ENCODE measurements at regions not wholly inside any gene's neighbourhood (a gene's known extent, or its start where the extent isn't known, plus 50 kb on each side); places are given as distances from the start of the nearest gene placed in this dataset.

- H3K4me3 ChIP-seq (ENCODE audit: low read depth, low read length) = no peak overlapping the region
- no peak for TF ChIP-seq CTCF (IDR thresholded peaks at IDR 0.05; ENCODE audit: insufficient read depth, low read depth, low read length, missing control alignments)
- no peak for DNase-seq (ENCODE audit: low read depth)
Observed at GRCh38 chr2:104769096-104769495, 84.8 kb upstream of the POU3F3 start.

- no peak overlapping the region for H3K4me3 ChIP-seq (ENCODE audit: low read depth, low read length)
- TF ChIP-seq CTCF (IDR thresholded peaks at IDR 0.05; ENCODE audit: insufficient read depth, low read depth, low read length, missing control alignments) = no peak
- no peak for DNase-seq (ENCODE audit: low read depth)
Observed at GRCh38 chr2:104772996-104773395, 80.9 kb upstream of the POU3F3 start.

- no peak for TF ChIP-seq CTCF (IDR thresholded peaks at IDR 0.05; ENCODE audit: insufficient read depth, low read depth, low read length, missing control alignments)
Observed at GRCh38 chr2:104774631-104775030, 79.3 kb upstream of the POU3F3 start.

GRCh38 chr2:104777721-104778120 lies 76.2 kb upstream of the POU3F3 start:
- no peak overlapping the region for H3K4me3 ChIP-seq (ENCODE audit: low read depth, low read length)
- no peak for TF ChIP-seq CTCF (IDR thresholded peaks at IDR 0.05; ENCODE audit: insufficient read depth, low read depth, low read length, missing control alignments)
- DNase-seq (ENCODE audit: low read depth) = no peak

More at GRCh38 chr2:104774631-104775030, 79.3 kb upstream of the POU3F3 start:
- no peak for DNase-seq (ENCODE audit: low read depth)
- no peak overlapping the region for H3K4me3 ChIP-seq (ENCODE audit: low read depth, low read length)

- TF ChIP-seq CTCF (IDR thresholded peaks at IDR 0.05; ENCODE audit: insufficient read depth, low read depth, low read length, missing control alignments) = no peak
- no peak for DNase-seq (ENCODE audit: low read depth)
- H3K4me3 ChIP-seq (ENCODE audit: low read depth, low read length) = no peak overlapping the region
Observed at GRCh38 chr2:104781151-104781550, 72.8 kb upstream of the POU3F3 start.

- no peak overlapping the region for H3K4me3 ChIP-seq (ENCODE audit: low read depth, low read length)
- TF ChIP-seq CTCF (IDR thresholded peaks at IDR 0.05; ENCODE audit: insufficient read depth, low read depth, low read length, missing control alignments) = no peak
- no peak for DNase-seq (ENCODE audit: low read depth)
Observed at GRCh38 chr2:104784264-104784663, 69.7 kb upstream of the POU3F3 start.

- TF ChIP-seq CTCF (IDR thresholded peaks at IDR 0.05; ENCODE audit: insufficient read depth, low read depth, low read length, missing control alignments) = no peak
- no peak for DNase-seq (ENCODE audit: low read depth)
- H3K4me3 ChIP-seq (ENCODE audit: low read depth, low read length) = no peak overlapping the region
Observed at GRCh38 chr2:104786204-104786603, 67.7 kb upstream of the POU3F3 start.
